ENCODE measurements at regions not wholly inside any gene's neighbourhood (a gene's known extent, or its start where the extent isn't known, plus 50 kb on each side); places are given as distances from the start of the nearest gene placed in this dataset.

GRCh38 chr4:160370046-160370445 lies 1267.2 kb downstream of the RAPGEF2 start:
- TF ChIP-seq CTCF (IDR thresholded peaks at IDR 0.05) = no peak
- no peak for TF ChIP-seq POLR2AphosphoS5 (IDR thresholded peaks at IDR 0.05)

Measured in upper lobe of left lung (tissue), 4 donors.